Dendritic cell treated with granulocyte-macrophage colony-stimulating factor and Interleukin-4, amounts not matched to agents 40 ng/mL and 50 ng/mL, for 4 days (primary cell): ENCODE measurements at regions not wholly inside any gene's neighbourhood (a gene's known extent, or its start where the extent isn't known, plus 50 kb on each side); places are given as distances from the start of the nearest gene placed in this dataset.

Experiments
- H3K27ac Mint-ChIP-seq: one replicate; pipeline ENCODE4 v1.8.0; 2022; ENCODE audit warnings: mild to moderate bottlenecking, mixed read lengths
- H3K27me3 Mint-ChIP-seq: one replicate; pipeline ENCODE4 v1.8.0; 2022; ENCODE audit warnings: mild to moderate bottlenecking, mixed read lengths
- H3K36me3 Mint-ChIP-seq: one replicate; pipeline ENCODE4 v1.8.0; 2022; ENCODE audit warnings: low read depth, mixed read lengths
- H3K4me1 Mint-ChIP-seq: one replicate; pipeline ENCODE4 v1.8.0; 2022; ENCODE audit warnings: low read depth, mixed read lengths
- H3K4me3 Mint-ChIP-seq: one replicate; pipeline ENCODE4 v1.8.0; 2022; ENCODE audit warnings: mild to moderate bottlenecking, moderate library complexity, mixed read lengths
- H3K9me3 Mint-ChIP-seq: one replicate; pipeline ENCODE4 v1.8.0; 2022; ENCODE audit warnings: mixed read lengths
- intact Hi-C: fragments of 100-400 bp; cut with micrococcal nuclease; formaldehyde crosslinking; loops from one replicate; pipeline ENCODE4 v1.15.0; 2022

GRCh38 chr5:133760532-133760931 is 148.2 kb upstream of the FSTL4 start:
- H3K9me3 Mint-ChIP-seq: no peaks in the 10 kb centered on the region
- peaks cover 8% of the 10 kb centered on the region for H3K27me3 Mint-ChIP-seq
- no peaks in the 10 kb centered on the region for H3K36me3 Mint-ChIP-seq
- no peaks in the 10 kb centered on the region for H3K4me1 Mint-ChIP-seq
- H3K4me3 Mint-ChIP-seq: no peak overlapping the region
- no peak overlapping the region for H3K27ac Mint-ChIP-seq
- intact Hi-C loops: no loop called here

GRCh38 chr5:133758641-133759040 is 146.3 kb upstream of the FSTL4 start:
- H3K27me3 Mint-ChIP-seq: peaks cover 15% of the 10 kb centered on the region
- H3K9me3 Mint-ChIP-seq: no peaks in the 10 kb centered on the region
- H3K36me3 Mint-ChIP-seq: no peaks in the 10 kb centered on the region
- no peaks in the 10 kb centered on the region for H3K4me1 Mint-ChIP-seq
- H3K27ac Mint-ChIP-seq: no peak overlapping the region
- no peak overlapping the region for H3K4me3 Mint-ChIP-seq
- intact Hi-C loops: no loop called here

GRCh38 chr5:133757396-133757945 is 145.1 kb upstream of the FSTL4 start:
- Mint-ChIP-seq H3K27me3 (peaks cover 15% of the 10 kb centered on the region), H3K4me1 (no peaks in the 10 kb centered on the region), H3K4me3 (no peak overlapping the region), H3K9me3 (no peaks in the 10 kb centered on the region), H3K27ac (no peak overlapping the region), H3K36me3 (no peaks in the 10 kb centered on the region)
- intact Hi-C loops: no loop called here

- Mint-ChIP-seq H3K4me1 (no peaks in the 10 kb centered on the region), H3K27me3 (peaks cover 15% of the 10 kb centered on the region), H3K4me3 (no peak overlapping the region), H3K36me3 (no peaks in the 10 kb centered on the region), H3K9me3 (no peaks in the 10 kb centered on the region), H3K27ac (no peak overlapping the region)
- intact Hi-C loops: no loop called here
Measured at GRCh38 chr5:133756756-133757155, 144.4 kb upstream of the FSTL4 start.

GRCh38 chr5:133756036-133756435 is 143.7 kb upstream of the FSTL4 start:
- Mint-ChIP-seq H3K9me3 (no peaks in the 10 kb centered on the region), H3K27me3 (peaks cover 15% of the 10 kb centered on the region), H3K4me3 (no peak overlapping the region), H3K4me1 (no peaks in the 10 kb centered on the region), H3K27ac (no peak overlapping the region), H3K36me3 (no peaks in the 10 kb centered on the region)
- intact Hi-C loops: no loop called here

- peaks cover 15% of the 10 kb centered on the region for H3K27me3 Mint-ChIP-seq
- H3K4me1 Mint-ChIP-seq: no peaks in the 10 kb centered on the region
- H3K27ac Mint-ChIP-seq: no peak overlapping the region
- no peaks in the 10 kb centered on the region for H3K9me3 Mint-ChIP-seq
- H3K36me3 Mint-ChIP-seq: no peaks in the 10 kb centered on the region
- intact Hi-C loops: no loop called here
- no peak overlapping the region for H3K4me3 Mint-ChIP-seq
Measured at GRCh38 chr5:133754575-133755169, 142.3 kb upstream of the FSTL4 start.

- no peaks in the 10 kb centered on the region for H3K9me3 Mint-ChIP-seq
- no peaks in the 10 kb centered on the region for H3K4me1 Mint-ChIP-seq
- no peaks in the 10 kb centered on the region for H3K36me3 Mint-ChIP-seq
- no peak overlapping the region for H3K27ac Mint-ChIP-seq
- peaks cover 15% of the 10 kb centered on the region for H3K27me3 Mint-ChIP-seq
- H3K4me3 Mint-ChIP-seq: no peak overlapping the region
- intact Hi-C loops: no loop called here
Measured at GRCh38 chr5:133753856-133754255, 141.5 kb upstream of the FSTL4 start.

GRCh38 chr5:133751846-133752245 is 139.5 kb upstream of the FSTL4 start:
- no peak overlapping the region for H3K4me3 Mint-ChIP-seq
- intact Hi-C loops: no loop called here
- no peaks in the 10 kb centered on the region for H3K4me1 Mint-ChIP-seq
- H3K9me3 Mint-ChIP-seq: no peaks in the 10 kb centered on the region
- H3K27me3 Mint-ChIP-seq: peaks cover 16% of the 10 kb centered on the region
- H3K27ac Mint-ChIP-seq: no peak overlapping the region
- H3K36me3 Mint-ChIP-seq: no peaks in the 10 kb centered on the region

GRCh38 chr5:133751421-133751820 is 139.1 kb upstream of the FSTL4 start:
- intact Hi-C loops: no loop called here
- Mint-ChIP-seq H3K27me3 (peaks cover 13% of the 10 kb centered on the region), H3K9me3 (no peaks in the 10 kb centered on the region), H3K27ac (no peak overlapping the region), H3K4me3 (no peak overlapping the region), H3K4me1 (no peaks in the 10 kb centered on the region), H3K36me3 (no peaks in the 10 kb centered on the region)

GRCh38 chr5:133750856-133751255 is 138.5 kb upstream of the FSTL4 start:
- Mint-ChIP-seq H3K36me3 (no peaks in the 10 kb centered on the region), H3K4me3 (no peak overlapping the region), H3K27me3 (peaks cover 10% of the 10 kb centered on the region), H3K4me1 (no peaks in the 10 kb centered on the region), H3K27ac (no peak overlapping the region), H3K9me3 (no peaks in the 10 kb centered on the region)
- intact Hi-C loops: no loop called here

GRCh38 chr5:133750356-133750755 is 138.0 kb upstream of the FSTL4 start:
- peaks cover 8% of the 10 kb centered on the region for H3K27me3 Mint-ChIP-seq
- no peaks in the 10 kb centered on the region for H3K4me1 Mint-ChIP-seq
- intact Hi-C loops: no loop called here
- no peak overlapping the region for H3K4me3 Mint-ChIP-seq
- no peaks in the 10 kb centered on the region for H3K36me3 Mint-ChIP-seq
- no peaks in the 10 kb centered on the region for H3K9me3 Mint-ChIP-seq
- no peak overlapping the region for H3K27ac Mint-ChIP-seq

GRCh38 chr5:133749331-133749985 is 137.1 kb upstream of the FSTL4 start:
- intact Hi-C loops: no loop called here

GRCh38 chr5:133746834-133747233 is 134.5 kb upstream of the FSTL4 start:
- H3K4me3 Mint-ChIP-seq: no peak overlapping the region
- no peaks in the 10 kb centered on the region for H3K9me3 Mint-ChIP-seq
- H3K27ac Mint-ChIP-seq: no peak overlapping the region
- peaks cover 4% of the 10 kb centered on the region for H3K27me3 Mint-ChIP-seq
- no peaks in the 10 kb centered on the region for H3K36me3 Mint-ChIP-seq
- intact Hi-C loops: no loop called here
- H3K4me1 Mint-ChIP-seq: no peaks in the 10 kb centered on the region

More at GRCh38 chr5:133749331-133749985, 137.1 kb upstream of the FSTL4 start:
- no peaks in the 10 kb centered on the region for H3K9me3 Mint-ChIP-seq
- no peak overlapping the region for H3K4me3 Mint-ChIP-seq
- peaks cover 1% of the 10 kb centered on the region for H3K27me3 Mint-ChIP-seq
- no peaks in the 10 kb centered on the region for H3K4me1 Mint-ChIP-seq
- H3K27ac Mint-ChIP-seq: no peak overlapping the region
- no peaks in the 10 kb centered on the region for H3K36me3 Mint-ChIP-seq

GRCh38 chr5:133744960-133745308 is 132.6 kb upstream of the FSTL4 start:
- Mint-ChIP-seq H3K27me3 (peaks cover 4% of the 10 kb centered on the region), H3K4me1 (no peaks in the 10 kb centered on the region), H3K27ac (no peak overlapping the region), H3K9me3 (no peaks in the 10 kb centered on the region), H3K4me3 (no peak overlapping the region), H3K36me3 (no peaks in the 10 kb centered on the region)
- intact Hi-C loops: no loop called here
